Left ventricle myocardium inferior (tissue), 1 donor: ENCODE measurements at regions not wholly inside any gene's neighbourhood (a gene's known extent, or its start where the extent isn't known, plus 50 kb on each side); places are given as distances from the start of the nearest gene placed in this dataset.
"Not testable (repeated sequence)": the region's sequence is repeated elsewhere in the genome, so short reads cannot be mapped to it uniquely, and the experiment has no call there.

ENCODE experiments used
- DNase-seq: peaks from one replicate; pipeline ENCODE4 v3.0.0-alpha.2; 2020
- H3K27ac ChIP-seq: fragments of 200-600 bp; replicated peaks from 2 replicates; pipeline ENCODE4 v1.8.0; 2021
- H3K27me3 ChIP-seq: fragments of 200-600 bp; 2 replicates; pipeline ENCODE4 v1.8.0; 2021; ENCODE audit warnings: low read depth
- H3K36me3 ChIP-seq: fragments of 200-600 bp; 2 replicates; pipeline ENCODE4 v1.8.0; 2021
- H3K4me1 ChIP-seq: fragments of 200-600 bp; 2 replicates; pipeline ENCODE4 v1.8.0; 2021
- H3K4me3 ChIP-seq: fragments of 200-600 bp; 2 replicates; pipeline ENCODE4 v1.8.0; 2021; ENCODE audit warnings: mild to moderate bottlenecking, moderate library complexity
- H3K9me3 ChIP-seq: fragments of 200-600 bp; replicated peaks from 2 replicates; pipeline ENCODE4 v1.8.0; 2021
- intact Hi-C: fragments of 100-400 bp; cut with micrococcal nuclease; formaldehyde crosslinking; loops from one replicate; pipeline ENCODE4 v1.11.0; 2022
- TF ChIP-seq, protein P1 (sequence below): fragments of 200-600 bp; IDR thresholded peaks from 2 replicates; pipeline ENCODE4 v1.8.0; 2021; ENCODE audit warnings: antibody characterized with exemption, mild to moderate bottlenecking, borderline replicate concordance
- donor health status: DM: no; HTN: yes; CAD: no; lungs with severe emphysema.

DNA sequence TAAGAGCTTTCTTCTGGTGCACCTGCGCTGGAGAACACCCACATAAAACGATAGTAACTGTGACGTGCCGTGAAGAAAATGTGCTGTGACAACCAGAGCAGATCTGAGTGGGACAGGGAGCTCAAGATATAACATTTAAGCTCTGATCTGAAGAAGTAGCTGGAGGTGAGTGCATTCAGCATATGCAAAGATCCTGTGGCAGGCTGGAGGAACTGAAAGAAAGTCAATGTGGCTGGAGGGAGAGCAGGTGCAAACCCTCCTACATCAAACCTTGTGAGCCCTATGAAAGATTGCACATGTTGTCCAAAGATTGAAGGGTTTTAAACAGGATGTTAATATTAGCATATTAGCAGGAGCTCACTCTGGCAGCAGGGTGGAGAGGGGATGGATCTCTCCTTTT lies 342.9 kb downstream of the NPIPA7 start:
- H3K27me3 ChIP-seq, intact Hi-C loops, H3K4me3 ChIP-seq, H3K27ac ChIP-seq, H3K36me3 ChIP-seq, H3K9me3 ChIP-seq, H3K4me1 ChIP-seq, DNase-seq: not testable (repeated sequence)

DNA sequence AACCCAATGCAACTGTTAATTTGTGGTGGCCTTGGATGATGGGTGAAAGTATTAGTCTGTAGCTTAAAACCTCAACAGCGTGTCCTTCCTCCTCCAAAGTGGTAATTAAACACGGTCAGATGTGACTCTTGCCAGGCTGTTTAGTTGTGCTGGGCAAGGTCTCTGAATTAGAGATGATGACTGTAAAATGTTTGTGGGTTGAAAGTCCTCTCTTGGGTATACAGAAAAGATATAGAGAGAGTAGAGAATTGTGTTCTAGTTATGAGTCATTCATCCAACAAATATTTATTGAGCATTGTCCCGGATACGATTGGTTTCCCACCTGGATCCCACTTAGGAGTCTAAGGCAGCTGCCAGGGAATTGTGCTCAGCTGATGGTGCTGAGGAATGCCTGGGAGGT lies 343.7 kb downstream of the NPIPA7 start:
- DNase-seq, H3K9me3 ChIP-seq, intact Hi-C loops, H3K36me3 ChIP-seq, H3K4me1 ChIP-seq, H3K27me3 ChIP-seq, H3K4me3 ChIP-seq, H3K27ac ChIP-seq: not testable (repeated sequence)

DNA sequence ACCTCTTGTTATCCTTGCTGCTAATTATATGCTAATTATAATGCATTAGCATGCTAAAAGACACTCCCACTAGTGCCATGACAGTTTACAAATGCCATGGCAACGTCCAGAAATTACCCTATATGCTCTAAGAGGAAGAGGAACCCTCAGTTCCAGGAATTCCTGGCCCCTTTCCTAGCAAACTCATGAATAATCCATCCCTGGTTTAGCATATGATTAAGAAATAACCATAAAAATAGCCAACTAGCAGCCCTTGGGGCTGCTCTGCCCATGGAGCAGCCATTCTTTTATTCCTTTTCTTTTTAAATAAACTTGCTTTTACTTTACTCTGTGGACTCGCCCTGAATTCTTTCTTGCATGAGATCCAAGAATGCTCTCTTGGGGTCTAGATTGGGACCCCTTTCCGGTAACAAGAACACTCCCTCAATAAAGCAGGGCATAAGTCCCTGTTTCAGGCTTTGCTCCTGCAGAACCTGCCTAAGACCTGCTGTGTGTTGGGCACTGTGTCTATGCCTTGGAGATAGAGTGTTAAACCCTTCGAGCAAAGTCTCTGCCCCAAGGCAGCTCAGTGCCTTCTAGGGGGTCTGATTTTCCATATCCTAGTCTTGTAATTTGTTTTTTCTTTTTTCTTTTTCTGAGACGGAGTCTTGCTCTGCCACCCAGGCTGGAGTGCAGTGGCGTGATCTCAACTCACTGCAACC lies 345.0 kb downstream of the NPIPA7 start:
- H3K27ac ChIP-seq, H3K4me3 ChIP-seq, H3K27me3 ChIP-seq, intact Hi-C loops, DNase-seq, H3K36me3 ChIP-seq, H3K9me3 ChIP-seq, H3K4me1 ChIP-seq: not testable (repeated sequence)

DNA sequence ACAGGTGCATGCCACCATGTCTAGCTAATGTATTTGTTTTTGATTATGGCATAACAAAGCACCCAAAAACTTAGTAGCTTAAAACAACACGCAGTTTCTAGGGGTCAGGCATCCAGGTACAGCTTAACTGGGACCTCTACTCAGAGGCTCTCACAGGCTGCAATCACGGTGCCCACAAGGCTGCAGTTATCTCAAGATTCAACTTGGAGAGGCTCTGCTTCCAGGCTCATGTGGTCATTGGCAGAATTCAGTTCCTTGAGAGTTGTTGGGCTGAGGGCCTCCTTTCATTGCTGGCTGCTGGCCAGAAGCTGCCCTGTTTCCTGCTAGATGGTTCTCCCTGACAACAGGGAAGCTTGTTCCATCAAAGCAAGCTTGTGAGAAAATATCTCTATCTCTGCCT lies 348.1 kb downstream of the NPIPA7 start:
- intact Hi-C loops = not testable (repeated sequence)

DNA sequence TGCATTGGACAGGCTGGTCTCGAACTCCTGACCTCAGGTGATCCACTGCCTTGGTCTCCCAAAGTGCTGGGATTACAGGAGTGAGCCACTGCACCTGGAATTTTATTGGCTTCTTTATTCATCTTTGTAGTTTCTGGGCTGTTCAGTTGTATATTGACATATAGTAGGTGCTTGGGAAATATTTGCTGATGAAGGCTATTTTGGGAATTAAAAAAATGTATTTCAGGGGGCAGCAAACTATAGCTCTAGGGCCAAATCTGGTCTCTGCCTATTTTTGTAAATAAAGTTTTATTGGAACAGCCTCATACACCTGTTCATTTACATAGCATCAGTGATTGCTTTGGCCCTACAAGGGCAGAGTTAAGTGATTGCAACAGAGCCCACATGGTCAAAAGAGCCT lies 363.6 kb downstream of the NPIPA7 start:
- DNase-seq, H3K36me3 ChIP-seq, intact Hi-C loops, H3K27ac ChIP-seq, H3K9me3 ChIP-seq, H3K4me1 ChIP-seq, H3K4me3 ChIP-seq, H3K27me3 ChIP-seq: not testable (repeated sequence)

More for the DNA sequence above, 348.1 kb downstream of the NPIPA7 start:
- not testable (repeated sequence) for H3K27ac ChIP-seq, H3K27me3 ChIP-seq, H3K36me3 ChIP-seq, H3K4me3 ChIP-seq, DNase-seq, H3K9me3 ChIP-seq, H3K4me1 ChIP-seq

DNA sequence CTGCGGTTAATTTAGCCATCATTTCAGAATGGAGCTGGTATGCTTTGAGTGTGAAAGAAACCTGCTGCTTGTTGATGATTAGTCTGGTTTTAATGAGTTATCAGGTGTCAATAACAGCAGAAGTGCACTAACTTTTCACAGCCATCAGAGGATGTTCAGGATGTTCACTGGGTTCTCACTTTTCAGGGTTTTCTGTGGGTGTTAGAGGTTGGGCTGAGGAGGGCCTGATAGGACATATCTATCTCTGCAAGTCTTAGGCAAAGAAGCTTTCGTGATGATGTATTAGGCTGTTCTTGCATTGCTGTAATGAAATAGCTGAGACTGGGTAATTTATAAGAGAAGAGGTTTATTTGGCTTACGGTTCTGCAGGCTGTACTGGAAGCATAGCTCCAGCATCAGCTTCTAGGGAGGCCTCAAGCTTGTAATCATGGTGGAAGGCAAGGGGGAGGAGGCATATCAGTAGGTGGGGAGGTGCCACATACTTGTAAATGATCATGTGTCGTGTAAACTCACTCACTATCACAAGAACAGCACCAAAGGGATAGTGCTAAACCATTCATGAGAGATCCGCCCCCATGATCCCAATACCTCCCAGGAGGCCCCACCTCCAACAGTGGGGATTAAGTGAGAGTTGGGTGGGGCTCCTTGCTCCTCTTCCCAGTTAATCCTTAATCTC lies 376.2 kb downstream of the NPIPA7 start:
- H3K4me1 ChIP-seq, H3K4me3 ChIP-seq, H3K9me3 ChIP-seq, DNase-seq, H3K27me3 ChIP-seq, H3K27ac ChIP-seq, H3K36me3 ChIP-seq, intact Hi-C loops: not testable (repeated sequence)

DNA sequence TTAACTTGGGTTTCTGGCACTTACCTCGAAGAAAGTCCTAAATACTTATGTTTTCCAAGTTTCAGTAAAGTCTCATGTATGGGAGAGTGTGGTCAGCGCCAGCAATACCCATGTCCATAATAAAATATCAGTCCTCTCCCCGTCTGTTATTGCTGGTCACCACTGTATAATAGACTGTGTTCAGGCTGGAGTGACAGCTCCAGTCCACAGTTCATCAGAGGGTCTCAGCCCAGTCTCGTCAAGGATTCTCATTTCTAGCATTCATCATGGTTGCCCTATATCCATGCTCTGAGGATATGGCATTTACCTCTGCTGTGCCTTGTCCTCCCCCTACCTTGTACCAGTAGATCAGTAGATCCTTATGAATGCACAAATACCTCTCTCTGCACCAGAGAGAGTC lies 384.5 kb downstream of the NPIPA7 start:
- TF ChIP-seq, protein P1, sequence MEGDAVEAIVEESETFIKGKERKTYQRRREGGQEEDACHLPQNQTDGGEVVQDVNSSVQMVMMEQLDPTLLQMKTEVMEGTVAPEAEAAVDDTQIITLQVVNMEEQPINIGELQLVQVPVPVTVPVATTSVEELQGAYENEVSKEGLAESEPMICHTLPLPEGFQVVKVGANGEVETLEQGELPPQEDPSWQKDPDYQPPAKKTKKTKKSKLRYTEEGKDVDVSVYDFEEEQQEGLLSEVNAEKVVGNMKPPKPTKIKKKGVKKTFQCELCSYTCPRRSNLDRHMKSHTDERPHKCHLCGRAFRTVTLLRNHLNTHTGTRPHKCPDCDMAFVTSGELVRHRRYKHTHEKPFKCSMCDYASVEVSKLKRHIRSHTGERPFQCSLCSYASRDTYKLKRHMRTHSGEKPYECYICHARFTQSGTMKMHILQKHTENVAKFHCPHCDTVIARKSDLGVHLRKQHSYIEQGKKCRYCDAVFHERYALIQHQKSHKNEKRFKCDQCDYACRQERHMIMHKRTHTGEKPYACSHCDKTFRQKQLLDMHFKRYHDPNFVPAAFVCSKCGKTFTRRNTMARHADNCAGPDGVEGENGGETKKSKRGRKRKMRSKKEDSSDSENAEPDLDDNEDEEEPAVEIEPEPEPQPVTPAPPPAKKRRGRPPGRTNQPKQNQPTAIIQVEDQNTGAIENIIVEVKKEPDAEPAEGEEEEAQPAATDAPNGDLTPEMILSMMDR = no peak
- no peak for DNase-seq
- no peaks in the 10 kb centered on the region for H3K36me3 ChIP-seq
- H3K4me1 ChIP-seq = no peaks in the 10 kb centered on the region
- no peak overlapping the region for H3K4me3 ChIP-seq
- peaks cover 9% of the 10 kb centered on the region for H3K9me3 ChIP-seq
- no peak overlapping the region for H3K27ac ChIP-seq
- intact Hi-C loops = no loop called here
- no peaks in the 10 kb centered on the region for H3K27me3 ChIP-seq

DNA sequence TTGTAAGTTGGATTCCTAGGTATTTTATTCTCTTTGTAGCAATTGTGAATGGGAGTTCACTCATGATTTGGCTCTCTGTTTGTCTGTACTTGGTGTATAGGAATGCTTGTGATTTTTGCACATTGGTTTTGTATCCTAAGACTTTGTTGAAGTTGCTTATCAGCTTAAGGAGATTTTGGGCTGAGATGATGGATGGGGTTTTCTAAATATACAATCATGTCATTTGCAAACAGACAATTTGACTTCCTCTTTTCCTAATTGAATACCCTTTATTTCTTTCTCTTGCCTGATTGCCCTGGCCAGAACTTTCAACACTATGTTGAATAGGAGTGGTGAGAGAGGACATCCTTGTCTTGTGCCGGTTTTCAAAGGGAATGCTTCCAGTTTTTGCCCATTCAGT lies 391.8 kb downstream of the NPIPA7 start:
- H3K4me3 ChIP-seq, H3K4me1 ChIP-seq, H3K27ac ChIP-seq, H3K36me3 ChIP-seq, DNase-seq, intact Hi-C loops, H3K9me3 ChIP-seq: not testable (repeated sequence)
- peaks cover 13% of the 10 kb centered on the region for H3K27me3 ChIP-seq

DNA sequence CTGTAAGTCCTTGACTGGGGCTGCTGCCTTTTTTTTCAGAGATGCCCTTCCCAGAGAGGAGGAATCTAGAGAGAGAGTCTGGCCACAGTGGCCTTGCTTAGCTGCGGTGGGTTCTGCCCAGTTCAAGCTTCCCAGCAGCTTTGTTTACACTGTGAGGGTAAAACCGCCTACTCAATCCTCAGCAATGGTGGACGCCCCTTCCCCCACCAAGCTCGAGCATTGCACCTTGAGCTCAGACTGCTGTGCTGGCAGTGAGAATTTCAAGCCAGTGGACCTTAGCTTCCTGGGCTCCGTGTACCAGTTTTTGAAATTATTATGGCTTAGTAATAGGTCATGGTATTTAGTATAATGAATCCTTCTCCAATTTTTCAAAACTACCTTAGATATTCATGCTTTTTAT lies 395.4 kb downstream of the NPIPA7 start:
- Histone ChIP-seq H3K27ac (no peak overlapping the region), H3K4me3 (no peak overlapping the region), H3K27me3 (peaks cover 26% of the 10 kb centered on the region), H3K4me1 (no peaks in the 10 kb centered on the region), H3K36me3 (no peaks in the 10 kb centered on the region), H3K9me3 (peaks cover 6% of the 10 kb centered on the region)
- no peak for DNase-seq
- TF ChIP-seq, protein P1 = no peak
- intact Hi-C loops = no loop called here
